ENCODE measurements at regions not wholly inside any gene's neighbourhood (a gene's known extent, or its start where the extent isn't known, plus 50 kb on each side); places are given as distances from the start of the nearest gene placed in this dataset.

- no peak for DNase-seq (ENCODE audit: extremely low spot score)
- no peak for TF ChIP-seq CTCF (IDR thresholded peaks at IDR 0.05; ENCODE audit: control extremely low read depth, extremely low read depth, low read depth, missing control alignments)
- ChIA-PET POLR2A (no interaction called here), CTCF (no interaction called here)
Measured at GRCh38 chr6:74550821-74551220, 655.0 kb downstream of the COL12A1 start.

GRCh38 chr6:74549746-74550145, 656.1 kb downstream of the COL12A1 start:
- TF ChIP-seq CTCF (IDR thresholded peaks at IDR 0.05; ENCODE audit: control extremely low read depth, extremely low read depth, low read depth, missing control alignments): no peak
- ChIA-PET CTCF (no interaction called here), POLR2A (no interaction called here)
- DNase-seq (ENCODE audit: extremely low spot score): no peak

- no peak for TF ChIP-seq CTCF (IDR thresholded peaks at IDR 0.05; ENCODE audit: control extremely low read depth, extremely low read depth, low read depth, missing control alignments)
- ChIA-PET CTCF (no interaction called here), POLR2A (no interaction called here)
- DNase-seq (ENCODE audit: extremely low spot score): no peak
Measured at GRCh38 chr6:74534465-74535211, 671.2 kb downstream of the COL12A1 start.

- ChIA-PET POLR2A (no interaction called here), CTCF (interaction anchor here (0.8 kb wide), 1 partner anchor 14 kb away, joined by 3 read pairs; no protein-coding TSS in a partner anchor)
- no peak for TF ChIP-seq CTCF (IDR thresholded peaks at IDR 0.05; ENCODE audit: control extremely low read depth, extremely low read depth, low read depth, missing control alignments)
- no peak for DNase-seq (ENCODE audit: extremely low spot score)
Measured at GRCh38 chr6:74519163-74519562, 686.7 kb downstream of the COL12A1 start.

GRCh38 chr6:74518035-74518434, 687.8 kb downstream of the COL12A1 start:
- CTCF ChIA-PET: no interaction called here
- no peak for TF ChIP-seq CTCF (IDR thresholded peaks at IDR 0.05; ENCODE audit: control extremely low read depth, extremely low read depth, low read depth, missing control alignments)
- no peak for DNase-seq (ENCODE audit: extremely low spot score)
- POLR2A ChIA-PET: no interaction called here

- CTCF ChIA-PET: no interaction called here
- TF ChIP-seq CTCF (IDR thresholded peaks at IDR 0.05; ENCODE audit: control extremely low read depth, extremely low read depth, low read depth, missing control alignments): no peak
- POLR2A ChIA-PET: no interaction called here
- DNase-seq (ENCODE audit: extremely low spot score): no peak
Measured at GRCh38 chr6:74510878-74511277, 695.0 kb downstream of the COL12A1 start.

Measured in GM10248 (cell line).